ENCODE measurements at regions not wholly inside any gene's neighbourhood (a gene's known extent, or its start where the extent isn't known, plus 50 kb on each side); places are given as distances from the start of the nearest gene placed in this dataset.
"Not testable (repeated sequence)": the region's sequence is repeated elsewhere in the genome, so short reads cannot be mapped to it uniquely, and the experiment has no call there.

- no peak for DNase-seq (ENCODE audit: low read depth, low spot score)
Measured at GRCh38 chr3:117822416-117822815, 1112.8 kb downstream of the TUSC7 start.

GRCh38 chr3:117836296-117836695, 1126.7 kb downstream of the TUSC7 start:
- DNase-seq (ENCODE audit: low read depth, low spot score) = peak; percentile 49

- DNase-seq (ENCODE audit: low read depth, low spot score) = no peak
Measured at GRCh38 chr3:117837391-117837790, 1127.8 kb downstream of the TUSC7 start.

- no peak for DNase-seq (ENCODE audit: low read depth, low spot score)
Measured at GRCh38 chr3:117842086-117842485, 1132.5 kb downstream of the TUSC7 start.

GRCh38 chr3:117843356-117843755, 1133.8 kb downstream of the TUSC7 start:
- DNase-seq (ENCODE audit: low read depth, low spot score) = no peak

- DNase-seq (ENCODE audit: low read depth, low spot score) = peak; percentile 55
Measured at GRCh38 chr3:117844676-117845075, 1135.1 kb downstream of the TUSC7 start.

- no peak for DNase-seq (ENCODE audit: low read depth, low spot score)
Measured at GRCh38 chr3:117846238-117846637, 1136.7 kb downstream of the TUSC7 start.

- DNase-seq (ENCODE audit: low read depth, low spot score) = no peak
Measured at GRCh38 chr3:117848606-117849005, 1139.0 kb downstream of the TUSC7 start.

GRCh38 chr3:117853923-117854668, 1144.5 kb downstream of the TUSC7 start:
- DNase-seq (ENCODE audit: low read depth, low spot score) = peak; percentile 67

GRCh38 chr3:117856354-117856753, 1146.8 kb downstream of the TUSC7 start:
- DNase-seq (ENCODE audit: low read depth, low spot score) = no peak

GRCh38 chr3:117863146-117863545, 1153.6 kb downstream of the TUSC7 start:
- no peak for DNase-seq (ENCODE audit: low read depth, low spot score)

GRCh38 chr3:117865338-117865737, 1155.8 kb downstream of the TUSC7 start:
- DNase-seq (ENCODE audit: low read depth, low spot score) = no peak

GRCh38 chr3:117868766-117869165, 1159.2 kb downstream of the TUSC7 start:
- no peak for DNase-seq (ENCODE audit: low read depth, low spot score)

- no peak for DNase-seq (ENCODE audit: low read depth, low spot score)
Measured at GRCh38 chr3:117871934-117872333, 1162.4 kb downstream of the TUSC7 start.

GRCh38 chr3:117872594-117873248, 1161.9 kb downstream of the IGSF11 start:
- not testable (repeated sequence) for DNase-seq (ENCODE audit: low read depth, low spot score)

GRCh38 chr3:117873249-117873600, 1161.4 kb downstream of the IGSF11 start:
- peak; percentile 25 for DNase-seq (ENCODE audit: low read depth, low spot score)

- DNase-seq (ENCODE audit: low read depth, low spot score) = peak; percentile 45
Measured at GRCh38 chr3:117874028-117874690, 1160.5 kb downstream of the IGSF11 start.

- DNase-seq (ENCODE audit: low read depth, low spot score) = no peak
Measured at GRCh38 chr3:117874904-117875874, 1159.5 kb downstream of the IGSF11 start.

- DNase-seq (ENCODE audit: low read depth, low spot score) = no peak
Measured at GRCh38 chr3:117875887-117876286, 1158.8 kb downstream of the IGSF11 start.

GRCh38 chr3:117880638-117881037, 1154.0 kb downstream of the IGSF11 start:
- DNase-seq (ENCODE audit: low read depth, low spot score) = no peak

GRCh38 chr3:117881210-117881609, 1153.4 kb downstream of the IGSF11 start:
- no peak for DNase-seq (ENCODE audit: low read depth, low spot score)

GRCh38 chr3:117885011-117885441, 1149.6 kb downstream of the IGSF11 start:
- peak; percentile 19 for DNase-seq (ENCODE audit: low read depth, low spot score)
